ELR (cell line): ENCODE measurements at regions not wholly inside any gene's neighbourhood (a gene's known extent, or its start where the extent isn't known, plus 50 kb on each side); places are given as distances from the start of the nearest gene placed in this dataset.
"Not testable (repeated sequence)": the region's sequence is repeated elsewhere in the genome, so short reads cannot be mapped to it uniquely, and the experiment has no call there.

Source experiments
- DNase-seq: peaks from one replicate; pipeline ENCODE4 v3.0.0-alpha.2; 2015; ENCODE audit warnings: low read depth

- DNase-seq, result no peak
Observed at GRCh38 chr6:44740566-44741120, 353.1 kb downstream of the CDC5L start.

GRCh38 chr6:44742201-44742600 lies 354.7 kb downstream of the CDC5L start:
- DNase-seq, result no peak

GRCh38 chr6:44742828-44743372 lies 355.4 kb downstream of the CDC5L start:
- DNase-seq, result no peak

- not testable (repeated sequence) for DNase-seq
Observed at GRCh38 chr6:44760116-44760515, 372.6 kb downstream of the CDC5L start.

GRCh38 chr6:44761046-44761445 lies 373.5 kb downstream of the CDC5L start:
- DNase-seq, result no peak

- no peak for DNase-seq
Observed at GRCh38 chr6:44762496-44762895, 375.0 kb downstream of the CDC5L start.

GRCh38 chr6:44771647-44772415 lies 384.3 kb downstream of the CDC5L start:
- no peak for DNase-seq

GRCh38 chr6:44772838-44773237 lies 385.3 kb downstream of the CDC5L start:
- DNase-seq, result no peak

- no peak for DNase-seq
Observed at GRCh38 chr6:44775121-44775520, 387.6 kb downstream of the CDC5L start.

- no peak for DNase-seq
Observed at GRCh38 chr6:44776344-44776743, 388.8 kb downstream of the CDC5L start.

- DNase-seq, result no peak
Observed at GRCh38 chr6:44778513-44778912, 391.0 kb downstream of the CDC5L start.
